ENCODE measurements at regions not wholly inside any gene's neighbourhood (a gene's known extent, or its start where the extent isn't known, plus 50 kb on each side); places are given as distances from the start of the nearest gene placed in this dataset.
"Not testable (repeated sequence)": the region's sequence is repeated elsewhere in the genome, so short reads cannot be mapped to it uniquely, and the experiment has no call there.

DNA sequence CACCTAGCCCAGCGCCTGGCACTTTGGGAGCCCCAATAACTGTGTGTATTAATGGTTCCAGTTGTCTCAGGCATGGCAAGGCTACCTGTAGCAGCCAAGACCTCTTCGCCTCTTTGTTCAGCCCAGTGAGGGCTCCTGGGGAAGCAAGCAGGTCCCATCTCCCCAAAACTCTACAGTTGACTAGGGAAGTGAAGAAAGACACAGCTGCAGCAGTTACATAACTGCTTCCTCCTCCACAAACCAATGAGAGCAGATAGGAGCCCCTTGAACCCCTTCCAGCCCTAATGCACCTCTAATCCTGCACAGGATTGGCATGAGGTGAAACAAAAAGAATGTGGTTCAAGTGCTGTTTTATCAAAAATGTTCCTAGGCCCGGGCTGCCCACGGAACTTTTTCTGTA lies 100.5 kb downstream of the SYF2 start:
- DNase-seq = no peak

GRCh38 chr1:25130895-25131294 lies 101.4 kb downstream of the SYF2 start:
- DNase-seq = no peak

DNA sequence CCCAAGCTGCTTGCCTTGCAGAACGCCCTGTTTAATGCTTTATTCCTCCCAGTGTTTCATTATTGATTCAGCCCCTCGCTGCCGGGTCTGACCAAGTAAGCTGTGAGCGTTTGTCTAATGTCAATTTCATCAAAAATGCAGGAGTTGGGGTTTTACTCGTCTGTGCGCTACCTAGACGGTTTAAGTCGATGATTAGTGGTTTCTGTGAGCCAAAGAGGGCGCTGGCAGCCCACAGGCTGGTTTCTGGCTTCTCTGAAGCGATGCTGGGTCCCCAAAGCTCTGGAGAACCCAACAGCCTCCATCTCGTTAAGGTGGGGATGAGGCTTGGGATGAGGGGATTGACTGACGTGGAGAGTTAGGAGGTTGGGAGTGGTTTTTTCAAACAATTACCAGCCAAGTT lies 102.9 kb downstream of the SYF2 start:
- DNase-seq = no peak

DNA sequence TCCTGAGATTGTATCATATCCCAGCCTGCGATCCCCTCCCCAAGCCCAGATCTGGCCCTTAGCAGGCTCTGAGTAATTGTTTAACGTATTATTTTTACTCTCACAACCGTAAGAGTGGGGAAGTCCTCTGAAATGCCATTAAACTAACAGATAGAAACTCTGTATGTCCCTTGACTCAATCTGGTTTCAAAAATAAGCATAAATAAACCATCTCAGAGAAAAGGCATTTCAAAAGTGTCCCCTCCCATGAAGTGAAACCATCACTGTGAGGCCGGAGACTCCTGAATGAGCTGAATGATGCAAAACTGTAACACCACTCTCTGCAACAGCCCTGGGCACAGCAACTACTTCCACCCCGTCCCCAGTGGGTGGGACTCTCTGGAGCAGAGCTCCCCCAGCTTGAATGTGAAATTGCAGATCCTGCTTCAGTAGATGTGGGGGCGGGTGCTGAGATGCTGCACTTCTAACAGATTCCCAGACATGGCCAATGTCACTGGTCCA lies 104.1 kb downstream of the SYF2 start:
- DNase-seq = no peak

DNA sequence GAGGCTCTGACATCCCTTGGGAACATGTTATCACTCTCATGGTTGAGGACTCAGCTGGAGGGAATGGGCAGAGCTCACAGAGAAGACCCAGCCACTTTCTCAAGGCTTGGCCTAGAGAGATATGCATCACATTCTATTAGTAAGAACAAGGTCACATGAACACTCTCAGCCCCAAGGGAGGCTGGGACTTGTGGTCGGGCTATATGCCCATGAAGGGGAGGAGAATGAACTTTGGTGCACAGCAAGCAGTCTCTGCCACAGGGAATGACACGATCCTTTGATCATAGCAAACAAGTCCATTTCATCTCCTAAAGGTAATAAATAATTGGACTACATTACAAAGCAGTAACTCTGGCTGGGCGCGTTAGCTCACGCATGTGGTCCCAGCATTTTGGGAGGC lies 105.7 kb downstream of the SYF2 start:
- no peak for DNase-seq

GRCh38 chr1:25123551-25123950 lies 108.8 kb downstream of the SYF2 start:
- DNase-seq = no peak

DNA sequence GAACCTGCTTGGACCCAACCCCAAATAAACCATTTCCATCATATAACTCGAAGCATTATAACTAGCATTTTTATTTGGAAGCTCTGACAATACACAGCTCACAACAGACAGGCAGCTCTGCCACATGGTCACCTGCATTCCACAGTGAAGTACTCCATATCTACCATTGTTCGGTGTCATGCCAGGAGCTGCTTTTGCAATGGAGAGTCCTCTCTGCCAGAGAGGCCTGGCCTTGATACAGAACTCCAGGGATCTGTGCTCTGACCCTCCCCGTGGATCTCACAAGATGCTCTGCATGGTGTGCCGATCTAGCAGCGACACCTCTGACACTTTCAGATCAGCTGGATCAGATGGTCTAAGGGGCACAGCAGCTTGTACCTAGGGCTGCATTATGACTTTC lies 109.6 kb downstream of the SYF2 start:
- DNase-seq = no peak

DNA sequence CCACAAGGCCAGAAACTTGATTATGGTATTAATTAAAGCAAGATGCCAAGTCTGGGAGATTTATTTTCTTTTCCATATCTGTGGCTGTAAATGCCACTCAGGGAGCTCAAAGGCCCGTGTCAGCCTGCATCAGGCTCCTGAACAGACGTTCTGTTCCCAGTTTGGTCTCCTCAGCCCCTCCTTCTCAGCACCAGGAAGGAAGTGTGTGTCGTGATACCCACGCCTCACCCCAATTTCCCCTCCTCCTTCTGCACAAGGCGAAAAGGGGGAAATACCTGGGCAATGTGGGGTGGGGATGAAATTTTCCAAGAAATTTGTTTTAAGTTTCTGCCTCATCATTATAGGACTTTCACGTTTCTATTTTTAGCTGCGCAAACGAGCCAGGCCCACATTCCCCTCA lies 112.0 kb downstream of the SYF2 start:
- no peak for DNase-seq

DNA sequence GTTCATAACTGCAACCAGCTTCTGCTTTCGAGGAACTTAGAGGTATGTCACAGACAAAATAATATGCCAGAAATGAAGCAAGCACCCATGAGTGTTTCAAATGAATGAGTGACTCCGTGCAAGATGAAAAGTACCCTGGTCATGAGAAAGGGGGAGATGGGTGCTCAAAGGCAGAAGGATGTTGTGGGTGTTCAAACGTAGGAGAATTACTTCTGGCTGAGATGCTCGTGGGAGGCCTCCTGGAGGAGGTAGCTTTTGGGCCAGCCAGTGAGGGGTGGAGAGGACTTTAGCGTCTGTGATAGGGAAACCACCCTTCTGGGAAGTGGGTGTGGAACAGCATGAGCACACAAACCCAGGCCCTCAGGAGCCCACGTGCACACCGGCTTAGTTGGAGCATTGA lies 113.8 kb downstream of the SYF2 start:
- no peak for DNase-seq

DNA sequence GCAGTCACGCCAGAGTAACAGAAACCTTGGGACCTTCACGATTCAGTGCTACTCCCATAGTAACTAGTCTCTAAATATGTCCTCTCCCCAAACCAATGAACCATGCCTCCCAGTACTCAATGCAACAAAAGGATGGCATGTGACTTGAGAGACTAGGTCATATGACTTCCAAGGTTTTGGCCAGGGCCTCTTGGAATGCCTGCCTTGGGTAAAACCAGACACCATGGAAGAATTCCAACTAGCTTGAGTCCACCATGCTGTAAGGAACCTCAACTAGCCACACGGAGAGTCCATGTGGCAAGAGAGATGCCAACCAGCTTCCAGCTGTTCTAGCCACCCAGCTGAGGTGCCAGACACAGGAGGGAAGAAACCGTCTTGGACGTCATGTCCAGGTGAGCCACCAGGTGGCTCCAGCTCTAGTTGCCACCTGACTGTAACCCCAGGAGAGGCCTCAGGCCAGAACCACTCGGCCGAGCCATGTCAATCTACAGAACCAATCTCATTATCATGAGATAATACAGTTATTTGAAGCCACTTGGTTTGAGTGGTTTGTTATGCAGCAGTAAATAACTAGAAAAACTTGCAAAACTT lies 115.0 kb downstream of the SYF2 start:
- DNase-seq = no peak

DNA sequence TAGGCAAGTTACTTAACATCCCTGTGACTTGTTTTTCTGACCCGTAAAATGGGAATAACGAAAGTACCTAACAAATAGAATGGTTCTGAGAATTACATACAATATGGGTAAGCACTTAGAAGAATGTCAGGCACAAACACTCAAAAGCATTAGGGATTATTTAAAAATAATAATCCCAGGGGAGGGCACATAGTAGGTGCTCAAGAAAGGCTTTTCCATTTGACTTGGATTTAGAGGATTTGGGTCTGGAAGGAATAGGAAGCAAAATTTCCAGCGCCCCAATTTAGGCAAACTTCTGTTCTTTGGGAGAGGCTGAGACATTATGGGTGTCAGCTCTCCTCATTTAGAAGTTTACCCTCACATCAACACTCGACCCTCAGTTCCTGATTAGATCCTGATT lies 115.5 kb downstream of the SYF2 start:
- DNase-seq = no peak

DNA sequence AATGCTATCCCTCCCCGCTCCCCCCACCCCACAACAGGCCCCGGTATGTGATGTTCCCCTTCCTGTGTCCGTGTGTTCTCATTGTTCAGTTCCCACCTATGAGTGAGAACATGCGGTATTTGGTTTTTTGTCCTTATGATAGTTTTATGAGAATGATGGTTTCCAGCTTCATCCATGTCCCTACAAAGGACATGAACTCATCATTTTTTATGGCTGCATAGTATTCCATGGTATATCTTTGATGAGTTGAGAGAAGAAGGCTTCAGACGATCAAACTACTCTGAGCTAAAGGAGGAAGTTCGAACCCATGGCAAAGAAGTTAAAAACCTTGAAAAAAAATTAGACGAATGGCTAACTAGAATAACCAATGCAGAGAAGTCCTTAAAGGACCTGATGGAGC lies 116.2 kb downstream of the SYF2 start:
- DNase-seq = not testable (repeated sequence)

GRCh38 chr1:25113731-25114130 lies 118.6 kb downstream of the SYF2 start:
- no peak for DNase-seq

GRCh38 chr1:25113086-25113485 lies 119.2 kb downstream of the SYF2 start:
- DNase-seq = no peak

GRCh38 chr1:25112400-25112799 lies 119.9 kb downstream of the SYF2 start:
- no peak for DNase-seq

GRCh38 chr1:25111706-25112105 lies 120.6 kb downstream of the SYF2 start:
- DNase-seq = no peak

DNA sequence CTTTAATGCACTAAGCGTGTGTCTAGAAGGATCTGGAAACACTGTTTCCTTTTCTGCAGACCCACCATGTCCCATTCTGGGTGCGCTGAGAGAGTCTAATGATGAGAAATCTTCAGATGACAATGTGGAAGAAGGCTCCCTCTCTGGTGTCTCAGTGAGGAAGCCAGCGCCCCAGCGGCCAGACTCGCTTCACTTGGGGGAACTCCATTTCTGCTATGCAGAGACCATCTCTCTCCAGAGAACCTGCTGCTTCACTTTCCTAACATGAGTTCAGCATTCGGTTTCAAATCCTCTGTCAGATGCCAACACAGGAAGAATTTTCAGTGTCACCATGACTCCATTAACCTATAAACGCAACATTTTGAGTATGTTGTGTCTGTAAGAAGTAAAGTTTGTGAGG lies 121.8 kb downstream of the SYF2 start:
- DNase-seq = no peak

DNA sequence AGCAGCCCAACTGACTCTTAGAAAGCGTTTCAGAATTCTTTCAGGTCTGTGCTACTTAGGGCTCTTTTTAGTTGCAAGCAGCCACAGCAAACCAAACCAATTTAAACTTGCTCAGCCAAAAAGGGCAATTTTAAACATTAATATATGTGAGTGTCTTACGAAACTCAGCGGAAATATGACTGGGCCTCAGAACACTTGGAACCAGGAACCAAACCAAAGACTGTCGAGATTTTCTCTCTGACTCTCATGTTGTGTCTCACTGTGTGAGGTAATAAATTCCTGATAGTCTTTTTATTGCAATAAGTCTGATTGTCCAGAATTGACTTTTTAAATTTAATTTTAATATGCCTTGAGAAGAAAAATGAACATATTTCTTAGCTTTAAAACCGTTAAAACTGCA lies 122.3 kb downstream of the SYF2 start:
- DNase-seq = no peak

DNA sequence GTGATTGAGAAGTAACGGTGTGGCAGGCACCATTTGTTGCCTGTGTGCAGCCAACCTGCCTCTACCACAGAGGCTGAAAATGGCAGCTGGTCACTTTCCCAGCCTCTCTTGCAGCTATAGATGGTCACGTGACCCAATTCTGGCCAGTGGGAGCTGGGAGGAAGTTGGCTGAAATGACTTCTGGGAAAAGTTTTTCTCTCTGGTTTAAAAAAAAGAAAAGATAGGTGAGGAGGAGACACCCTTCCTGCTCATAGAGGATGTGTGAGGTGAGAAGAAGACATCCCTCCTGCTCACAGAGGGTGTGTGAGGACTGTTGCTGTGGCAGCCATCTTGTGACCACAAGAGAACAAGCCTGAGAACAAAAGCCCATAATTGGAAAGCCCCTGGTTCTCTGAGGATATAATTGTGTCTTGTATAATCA lies 122.8 kb downstream of the SYF2 start:
- no peak for DNase-seq

DNA sequence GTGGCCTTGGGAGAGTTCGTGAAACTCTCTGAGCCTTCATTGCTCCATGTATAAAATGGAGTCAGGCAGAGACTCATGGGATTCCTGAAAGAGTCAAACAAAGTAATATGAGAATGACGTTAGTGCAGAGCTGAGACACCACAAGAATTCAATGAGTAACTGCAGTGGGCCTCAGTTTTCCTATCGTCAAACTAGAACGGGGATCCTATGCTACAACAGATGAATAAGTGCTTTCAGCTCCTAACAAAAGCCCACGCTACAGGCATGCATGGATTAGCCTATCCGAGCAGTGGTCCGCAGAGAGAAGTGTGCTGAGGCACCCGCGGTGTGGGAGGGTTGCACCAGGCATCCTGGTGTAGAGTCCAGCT lies 124.7 kb downstream of the SYF2 start:
- no peak for DNase-seq

DNA sequence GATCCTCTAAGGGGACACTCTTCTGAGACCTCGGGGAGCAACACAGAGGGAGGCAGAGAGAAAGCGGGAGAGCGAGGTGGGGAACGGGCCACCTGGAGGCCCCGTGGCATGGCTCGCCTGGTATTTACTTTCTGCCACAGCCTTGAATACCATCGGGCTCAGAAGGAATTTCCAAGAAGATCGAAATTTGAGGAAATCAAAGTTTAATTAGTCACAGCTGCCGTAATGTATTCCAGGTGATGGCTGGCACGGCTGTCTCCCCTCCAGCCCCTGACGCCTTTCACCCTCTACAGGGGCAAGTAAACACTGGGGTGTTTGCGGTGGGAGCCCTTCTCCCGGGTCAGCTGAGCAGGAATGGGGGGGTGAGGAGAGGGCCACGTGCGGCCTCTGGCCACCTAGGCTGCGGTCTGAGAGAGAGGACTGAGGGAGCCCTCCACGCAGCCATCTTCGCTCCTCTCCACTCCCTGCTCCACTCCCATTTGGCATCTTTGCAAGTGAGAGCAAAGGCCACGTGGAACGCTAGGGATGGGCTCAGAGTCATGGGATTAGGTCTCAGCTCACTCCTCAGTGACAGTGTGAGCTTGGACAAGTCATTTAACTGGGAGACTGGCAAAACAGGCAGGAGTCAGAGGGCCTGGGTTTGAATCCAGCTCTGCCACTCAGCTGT lies 125.2 kb downstream of the SYF2 start:
- no peak for DNase-seq

GRCh38 chr1:25106352-25106751 lies 126.0 kb downstream of the SYF2 start:
- DNase-seq = no peak

- no peak for DNase-seq
These were observed 126.5 kb downstream of the SYF2 start for GRCh38 chr1:25105836-25106235.

DNA sequence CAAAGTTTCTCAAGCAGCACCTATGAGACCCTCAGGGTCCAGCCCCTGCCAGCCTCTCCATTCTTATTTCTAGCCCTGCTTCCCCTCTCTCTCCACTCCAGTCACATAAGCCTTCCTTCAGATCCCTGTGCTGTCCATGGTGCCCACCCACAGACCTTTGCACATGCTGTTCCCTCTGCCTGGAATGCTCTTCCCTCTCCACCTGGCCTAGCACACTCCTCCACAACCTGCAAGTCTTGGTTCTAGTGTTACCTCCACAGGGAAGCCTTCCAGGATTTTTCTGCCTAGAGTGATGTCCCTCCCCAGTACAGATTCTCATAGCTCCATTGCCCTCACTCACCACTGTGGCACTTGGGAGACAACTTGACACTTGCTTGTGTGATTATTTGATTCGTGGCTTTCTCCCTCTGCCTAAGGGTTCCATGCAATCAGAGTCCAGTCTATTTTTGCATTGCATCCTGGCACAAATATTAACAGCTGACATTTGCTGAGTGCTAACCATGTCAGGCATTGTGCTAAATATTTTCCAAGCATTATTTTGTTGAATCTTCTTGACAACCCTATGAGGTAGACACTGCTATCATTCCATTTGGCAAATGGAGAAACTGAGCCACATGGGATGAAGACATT lies 127.3 kb downstream of the SYF2 start:
- no peak for DNase-seq
